ENCODE measurements at regions not wholly inside any gene's neighbourhood (a gene's known extent, or its start where the extent isn't known, plus 50 kb on each side); places are given as distances from the start of the nearest gene placed in this dataset.

- TF ChIP-seq CTCF (conservative IDR thresholded peaks at IDR 0.05; ENCODE audit: low read length), result no peak
- no peak for TF ChIP-seq EZH2phosphoT487 (IDR thresholded peaks at IDR 0.05; ENCODE audit: borderline replicate concordance)
These were observed 88.3 kb upstream of the COL5A1 start for GRCh38 chr9:134553061-134553891.
